RWPE1 (cell line): ENCODE measurements at regions not wholly inside any gene's neighbourhood (a gene's known extent, or its start where the extent isn't known, plus 50 kb on each side); places are given as distances from the start of the nearest gene placed in this dataset.

ENCODE experiments used
- CTCF ChIA-PET: fragments of 350-600 bp; sonication (Branson Sonifier 250); formaldehyde crosslinking; extraction: SDS; loops from one replicate; lab custom pipeline; 2021; lab: Yijun Ruan, JAX
- POLR2A ChIA-PET: fragments of 400-600 bp; formaldehyde crosslinking; extraction: SDS; loops from one replicate; lab custom pipeline; 2020; ENCODE audit warnings: antibody characterized with exemption; ENCODE audit not compliant: low non-redundant PET; lab: Yijun Ruan, JAX
- DNase-seq: peaks from one replicate; pipeline ENCODE4 v3.0.0; 2012; ENCODE audit warnings: low spot score
- H3K27ac ChIP-seq: fragments of 450-650 bp; 2 replicates; pipeline ENCODE4 v1.5.1; 2017
- TF ChIP-seq, protein P1 (sequence below): fragments of 450-650 bp; conservative IDR thresholded peaks from 2 replicates; pipeline ENCODE4 v1.5.1; 2017; ENCODE audit warnings: low read depth, mild to moderate bottlenecking

DNA sequence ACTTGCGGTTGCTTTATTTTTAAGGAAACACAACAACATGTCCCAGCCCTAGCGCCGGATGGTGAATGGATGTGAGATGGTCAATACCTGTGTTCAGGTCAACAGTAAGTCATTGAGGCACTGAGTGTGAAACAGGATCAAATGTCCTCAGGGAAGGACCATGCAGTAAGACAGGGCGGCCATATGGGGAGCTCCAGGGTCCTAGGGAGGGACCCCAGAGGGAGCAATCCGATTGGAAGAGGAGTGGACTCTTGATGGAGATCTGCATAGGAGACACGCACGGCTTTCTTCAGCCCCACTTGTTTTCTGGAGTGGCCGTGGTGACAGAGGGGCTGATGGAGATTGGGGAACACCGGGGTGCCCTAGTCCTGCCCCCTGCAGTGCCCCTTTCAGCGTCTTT is 423.8 kb upstream of the MKI67 start:
- ChIA-PET POLR2A (interaction anchor here (0.5 kb wide), 1 partner anchor 1596 kb away, joined by 3 read pairs; no protein-coding TSS in a partner anchor), CTCF (no interaction called here)
- TF ChIP-seq, protein P1, sequence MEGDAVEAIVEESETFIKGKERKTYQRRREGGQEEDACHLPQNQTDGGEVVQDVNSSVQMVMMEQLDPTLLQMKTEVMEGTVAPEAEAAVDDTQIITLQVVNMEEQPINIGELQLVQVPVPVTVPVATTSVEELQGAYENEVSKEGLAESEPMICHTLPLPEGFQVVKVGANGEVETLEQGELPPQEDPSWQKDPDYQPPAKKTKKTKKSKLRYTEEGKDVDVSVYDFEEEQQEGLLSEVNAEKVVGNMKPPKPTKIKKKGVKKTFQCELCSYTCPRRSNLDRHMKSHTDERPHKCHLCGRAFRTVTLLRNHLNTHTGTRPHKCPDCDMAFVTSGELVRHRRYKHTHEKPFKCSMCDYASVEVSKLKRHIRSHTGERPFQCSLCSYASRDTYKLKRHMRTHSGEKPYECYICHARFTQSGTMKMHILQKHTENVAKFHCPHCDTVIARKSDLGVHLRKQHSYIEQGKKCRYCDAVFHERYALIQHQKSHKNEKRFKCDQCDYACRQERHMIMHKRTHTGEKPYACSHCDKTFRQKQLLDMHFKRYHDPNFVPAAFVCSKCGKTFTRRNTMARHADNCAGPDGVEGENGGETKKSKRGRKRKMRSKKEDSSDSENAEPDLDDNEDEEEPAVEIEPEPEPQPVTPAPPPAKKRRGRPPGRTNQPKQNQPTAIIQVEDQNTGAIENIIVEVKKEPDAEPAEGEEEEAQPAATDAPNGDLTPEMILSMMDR, result no peak
- DNase-seq, result no peak
- H3K27ac ChIP-seq, result no peak overlapping the region

DNA sequence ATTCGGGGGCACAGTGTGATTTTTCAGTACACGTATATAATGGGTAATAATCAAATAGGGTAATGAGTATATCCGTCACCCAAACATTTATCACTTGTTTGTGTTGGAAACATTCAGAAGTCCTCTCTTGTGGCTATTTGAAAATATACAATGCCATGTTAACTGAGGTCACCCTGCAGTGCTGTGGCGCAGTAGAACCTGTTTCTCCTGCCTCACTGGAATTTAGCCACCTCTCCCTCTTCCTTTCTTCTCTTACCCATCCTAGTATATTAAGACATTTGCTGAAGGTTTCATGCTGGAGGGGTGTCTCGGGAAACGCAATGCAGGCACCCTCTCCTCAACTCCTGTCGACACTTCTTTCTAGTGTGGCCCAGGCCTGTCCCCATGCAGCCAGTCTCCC is 425.3 kb upstream of the MKI67 start:
- no peak for DNase-seq
- TF ChIP-seq, protein P1, result no peak
- ChIA-PET POLR2A (no interaction called here), CTCF (no interaction called here)
- no peak overlapping the region for H3K27ac ChIP-seq

DNA sequence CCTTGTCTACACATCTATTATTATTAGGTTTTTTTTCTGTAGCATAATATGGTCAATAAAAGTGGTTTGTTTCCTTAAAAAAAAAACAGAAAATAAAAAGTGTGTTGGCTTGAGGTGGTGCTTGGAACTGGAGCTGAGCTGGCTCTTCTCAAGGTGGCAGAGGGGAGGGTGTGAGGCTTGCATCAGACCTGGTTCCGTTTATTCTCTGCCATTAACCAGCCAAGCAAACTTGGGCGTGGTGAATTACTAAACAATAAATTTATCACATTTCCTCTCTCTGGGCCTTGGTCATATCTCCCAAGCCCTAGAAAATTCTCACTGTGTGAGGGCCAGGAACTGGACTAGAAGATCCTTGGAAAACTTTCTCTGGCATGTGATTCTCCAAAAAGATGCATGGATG is 427.5 kb upstream of the MKI67 start:
- no peak for DNase-seq
- ChIA-PET POLR2A (no interaction called here), CTCF (interaction anchor here (0.8 kb wide), 1 partner anchor 40 kb away, joined by 4 read pairs; no protein-coding TSS in a partner anchor)
- H3K27ac ChIP-seq, result no peak overlapping the region
- TF ChIP-seq, protein P1, result no peak

DNA sequence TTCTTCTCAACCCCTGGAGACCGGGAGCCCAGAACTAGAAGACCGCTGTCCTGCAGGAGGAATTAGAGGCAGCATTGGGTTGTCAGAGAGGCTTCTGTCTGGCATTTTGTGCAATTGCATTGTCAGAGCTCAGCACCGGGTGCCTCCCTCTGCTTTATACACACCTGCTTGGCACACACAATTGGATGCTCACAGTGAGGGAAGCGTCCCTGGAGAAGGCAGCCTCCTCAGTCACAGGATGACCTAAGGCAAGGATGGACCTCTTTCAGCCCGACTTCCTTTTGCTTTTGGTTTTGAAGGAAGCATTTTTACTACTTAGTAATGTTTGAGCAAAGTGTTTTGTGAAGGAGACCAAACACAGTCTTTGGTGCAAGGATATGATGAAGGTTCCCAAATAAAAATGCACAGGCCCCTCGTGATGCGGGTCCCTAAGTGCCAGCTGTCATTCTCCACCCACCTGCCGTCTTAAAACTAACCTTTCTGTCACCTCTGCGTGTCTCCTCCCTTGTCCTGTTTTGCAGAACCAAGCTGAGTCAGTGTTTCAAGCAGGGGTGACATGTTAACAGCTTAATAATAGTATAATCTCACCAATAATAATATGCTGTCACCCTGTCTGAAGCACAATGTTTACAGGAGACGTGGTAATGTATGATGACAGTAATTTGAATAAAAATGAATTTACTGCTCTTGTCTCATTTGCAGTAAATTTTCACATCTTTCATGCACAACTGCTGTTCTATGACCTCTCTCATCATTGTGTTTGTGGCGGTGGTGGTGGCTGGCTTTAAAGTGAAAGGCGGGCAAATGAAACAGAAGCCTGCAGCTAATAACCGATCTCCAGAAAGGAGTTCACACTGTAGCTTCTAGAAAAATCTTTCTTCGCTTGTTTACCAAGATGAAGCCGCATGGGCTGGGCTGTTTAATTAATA is 430.2 kb upstream of the MKI67 start:
- no peak for DNase-seq
- ChIA-PET CTCF (no interaction called here), POLR2A (no interaction called here)
- TF ChIP-seq, protein P1, result no peak
- H3K27ac ChIP-seq, result no peak overlapping the region

DNA sequence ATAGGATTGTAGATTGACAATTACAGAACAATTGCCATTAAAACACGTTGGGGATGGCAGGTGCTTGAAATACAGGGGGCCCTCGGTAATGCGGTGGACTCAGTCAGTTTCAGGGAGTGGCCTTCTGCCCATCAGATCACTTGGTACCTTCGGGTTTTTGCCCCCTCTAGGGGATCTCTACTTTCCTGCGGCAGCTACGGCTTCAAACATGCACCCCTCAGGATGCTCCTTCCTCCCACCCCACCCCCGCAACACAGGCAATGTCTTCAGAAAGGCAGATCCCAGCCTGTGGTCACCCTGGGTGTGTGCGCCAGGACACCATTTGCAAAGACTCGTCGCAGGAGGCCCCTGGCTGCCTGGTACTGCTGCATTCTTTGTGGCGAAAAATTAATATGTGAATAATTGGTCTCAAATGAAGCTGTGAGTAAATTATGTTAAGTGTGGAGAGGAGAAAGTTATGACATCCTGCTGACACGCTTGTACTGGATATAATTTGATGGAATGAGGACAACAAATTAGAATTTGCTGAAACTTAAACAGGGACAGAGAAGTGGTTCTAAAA is 431.0 kb upstream of the MKI67 start:
- ChIA-PET CTCF (no interaction called here), POLR2A (no interaction called here)
- TF ChIP-seq, protein P1, result no peak
- DNase-seq, result no peak
- H3K27ac ChIP-seq, result no peak overlapping the region

DNA sequence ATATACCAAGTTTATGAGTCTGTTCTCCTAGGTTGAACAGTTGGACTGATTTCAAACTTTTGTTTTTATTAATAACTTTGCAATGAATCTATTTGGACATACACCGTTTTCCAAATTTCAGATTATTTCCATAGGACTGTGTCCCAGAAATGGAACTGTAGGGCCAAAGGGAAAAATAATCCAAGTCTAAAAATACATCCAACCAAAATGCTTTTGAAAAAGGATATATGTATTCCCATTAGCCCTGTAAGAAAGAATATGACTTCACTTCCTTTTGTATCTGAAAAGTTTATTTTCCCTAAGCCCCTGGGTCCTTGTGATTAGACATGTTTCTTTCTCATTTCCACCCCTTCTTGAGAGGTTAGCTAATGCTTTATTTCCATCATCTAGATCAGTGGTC is 434.2 kb upstream of the MKI67 start:
- POLR2A ChIA-PET, result no interaction called here

More for the DNA sequence above, 434.2 kb upstream of the MKI67 start:
- CTCF ChIA-PET, result no interaction called here
- H3K27ac ChIP-seq, result no peak overlapping the region
- TF ChIP-seq, protein P1, result no peak
- DNase-seq, result no peak
